Stimulated activated CD4-positive, alpha-beta T cell treated with anti-CD3 and anti-CD28 coated beads, Interleukin-2, amount 100 ng/mL, for 48 hours (primary cell): ENCODE measurements at regions not wholly inside any gene's neighbourhood (a gene's known extent, or its start where the extent isn't known, plus 50 kb on each side); places are given as distances from the start of the nearest gene placed in this dataset.
A peak's percentile ranks its signal among the peaks of the same experiment; 100 is the strongest.

Experiments used
- DNase-seq, 2 donors: peaks; one replicate each; pipeline ENCODE4 v3.0.0-alpha.2; 2020

GRCh38 chr3:104536715-104537114 lies 830.0 kb upstream of the ALCAM start:
- DNase-seq, result no peak

- DNase-seq, result no peak
These were observed 829.4 kb upstream of the ALCAM start for GRCh38 chr3:104537323-104537722.

GRCh38 chr3:104546301-104546700 lies 820.4 kb upstream of the ALCAM start:
- DNase-seq, result no peak

- no peak for DNase-seq
These were observed 819.7 kb upstream of the ALCAM start for GRCh38 chr3:104547031-104547430.

- no peak for DNase-seq
These were observed 818.3 kb upstream of the ALCAM start for GRCh38 chr3:104548401-104548800.

- DNase-seq, result no peak
These were observed 817.5 kb upstream of the ALCAM start for GRCh38 chr3:104549099-104549714.

GRCh38 chr3:104553121-104553520 lies 813.6 kb upstream of the ALCAM start:
- no peak for DNase-seq

- no peak for DNase-seq
These were observed 812.3 kb upstream of the ALCAM start for GRCh38 chr3:104554425-104554824.

- DNase-seq, result no peak
These were observed 811.0 kb upstream of the ALCAM start for GRCh38 chr3:104555728-104556127.

- DNase-seq, result no peak
These were observed 810.2 kb upstream of the ALCAM start for GRCh38 chr3:104556372-104557078.

GRCh38 chr3:104561324-104561723 lies 805.4 kb upstream of the ALCAM start:
- no peak for DNase-seq

- DNase-seq, result peak; percentile 50 to 63
These were observed 802.6 kb upstream of the ALCAM start for GRCh38 chr3:104564045-104564643.

GRCh38 chr3:104566054-104566453 lies 800.7 kb upstream of the ALCAM start:
- no peak for DNase-seq

GRCh38 chr3:104575634-104576033 lies 791.1 kb upstream of the ALCAM start:
- DNase-seq, result no peak

- no peak for DNase-seq
These were observed 788.2 kb upstream of the ALCAM start for GRCh38 chr3:104578558-104578957.

GRCh38 chr3:104582092-104582491 lies 784.6 kb upstream of the ALCAM start:
- no peak for DNase-seq

GRCh38 chr3:104584682-104585081 lies 782.0 kb upstream of the ALCAM start:
- no peak for DNase-seq

- no peak for DNase-seq
These were observed 780.4 kb upstream of the ALCAM start for GRCh38 chr3:104586344-104586743.

GRCh38 chr3:104588442-104588841 lies 778.3 kb upstream of the ALCAM start:
- no peak for DNase-seq

GRCh38 chr3:104591776-104592175 lies 774.9 kb upstream of the ALCAM start:
- DNase-seq, result no peak

GRCh38 chr3:104594491-104594890 lies 772.2 kb upstream of the ALCAM start:
- DNase-seq, result no peak

GRCh38 chr3:104596054-104596453 lies 770.7 kb upstream of the ALCAM start:
- no peak for DNase-seq

GRCh38 chr3:104596551-104596950 lies 770.2 kb upstream of the ALCAM start:
- DNase-seq, result no peak

- DNase-seq, result no peak
These were observed 767.7 kb upstream of the ALCAM start for GRCh38 chr3:104598848-104599511.
